Skeletal muscle satellite cell (primary cell): ENCODE measurements at regions not wholly inside any gene's neighbourhood (a gene's known extent, or its start where the extent isn't known, plus 50 kb on each side); places are given as distances from the start of the nearest gene placed in this dataset.
A peak's percentile ranks its signal among the peaks of the same experiment; 100 is the strongest.

Experiments
- H3K27me3 ChIP-seq: 2 replicates; pipeline ENCODE4 v1.7.0; 2013; ENCODE audit warnings: low read length; ENCODE audit not compliant: control insufficient read depth, insufficient read depth
- H3K36me3 ChIP-seq: 2 replicates; pipeline ENCODE4 v1.7.0; 2013; ENCODE audit warnings: mild to moderate bottlenecking, control low read depth, low read length; ENCODE audit not compliant: insufficient read depth
- H3K4me1 ChIP-seq: 2 replicates; pipeline ENCODE4 v1.7.0; 2013; ENCODE audit warnings: low read length; ENCODE audit not compliant: control insufficient read depth, insufficient read depth
- H3K4me2 ChIP-seq: 2 replicates; pipeline ENCODE4 v1.7.0; 2013; ENCODE audit warnings: mild to moderate bottlenecking, low read length
- H3K4me3 ChIP-seq: 2 replicates; pipeline ENCODE4 v1.7.0; 2013; ENCODE audit warnings: low read length
- H3K9ac ChIP-seq: 2 replicates; pipeline ENCODE4 v1.7.0; 2013; ENCODE audit warnings: mild to moderate bottlenecking, low read depth, low read length, moderate library complexity
- H3K9me3 ChIP-seq: replicated peaks from 2 replicates; pipeline ENCODE4 v1.7.0; 2013; ENCODE audit warnings: mild to moderate bottlenecking, control low read depth, low read length

DNA sequence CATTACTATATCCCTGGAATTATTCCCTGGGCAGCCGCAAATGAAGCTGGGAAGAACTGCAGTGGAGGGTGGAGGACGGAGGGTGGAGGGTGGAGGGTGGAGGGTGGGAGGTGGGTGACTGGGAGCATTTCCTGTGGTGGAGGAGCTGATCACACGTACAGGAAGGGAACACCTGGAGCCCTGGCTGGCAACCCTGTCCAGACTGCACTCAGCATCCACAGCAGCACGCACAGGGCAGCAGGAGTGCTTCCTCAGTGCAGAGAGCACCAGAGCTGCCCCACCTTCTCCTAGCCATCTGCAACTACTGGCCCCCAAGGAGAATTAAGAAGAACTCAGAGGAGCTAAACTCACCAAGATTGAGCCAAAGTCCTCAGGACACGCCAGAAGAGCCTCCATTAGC lies 249.9 kb downstream of the EIPR1 start:
- no peaks in the 10 kb centered on the region for H3K27me3 ChIP-seq
- H3K4me1 ChIP-seq: no peaks in the 10 kb centered on the region
- no peak overlapping the region for H3K9ac ChIP-seq
- H3K4me3 ChIP-seq: no peak overlapping the region
- no peaks in the 10 kb centered on the region for H3K9me3 ChIP-seq
- no peaks in the 10 kb centered on the region for H3K36me3 ChIP-seq
- H3K4me2 ChIP-seq: peak overlapping the region; percentile 22

DNA sequence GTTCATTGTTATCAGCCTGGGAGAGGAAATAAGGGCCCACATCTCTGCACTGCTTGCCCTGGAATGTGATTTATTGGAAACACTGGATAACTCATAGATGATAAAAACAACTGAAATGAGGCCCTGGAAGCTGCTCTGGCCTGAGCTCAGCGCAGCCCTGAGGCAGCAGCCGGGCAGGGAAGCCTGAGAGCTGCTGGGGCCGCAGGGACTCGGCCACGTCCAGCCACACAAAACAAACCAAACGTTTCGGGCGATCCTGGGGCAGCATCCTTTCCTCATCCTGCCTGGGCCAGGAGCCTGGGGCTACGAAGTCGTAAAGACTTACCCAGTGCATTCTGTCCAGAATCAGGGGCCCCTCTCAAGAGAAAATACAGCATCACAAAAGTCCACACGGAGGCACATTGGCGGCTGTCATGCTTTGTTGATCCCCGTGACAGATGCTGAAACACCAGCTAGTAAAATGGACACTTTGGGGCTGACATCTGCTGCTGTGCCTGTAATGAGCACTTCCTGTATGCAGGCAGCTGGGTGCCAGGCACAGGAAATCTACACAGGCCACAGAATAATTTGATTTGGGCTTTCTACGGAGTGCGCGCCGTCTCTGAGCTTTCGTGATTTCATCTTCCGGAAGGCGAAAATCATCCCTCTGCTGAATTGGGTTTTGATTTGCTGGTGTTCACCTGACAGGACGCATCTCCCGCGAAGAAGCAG lies 250.6 kb downstream of the EIPR1 start:
- H3K9me3 ChIP-seq: no peaks in the 10 kb centered on the region

DNA sequence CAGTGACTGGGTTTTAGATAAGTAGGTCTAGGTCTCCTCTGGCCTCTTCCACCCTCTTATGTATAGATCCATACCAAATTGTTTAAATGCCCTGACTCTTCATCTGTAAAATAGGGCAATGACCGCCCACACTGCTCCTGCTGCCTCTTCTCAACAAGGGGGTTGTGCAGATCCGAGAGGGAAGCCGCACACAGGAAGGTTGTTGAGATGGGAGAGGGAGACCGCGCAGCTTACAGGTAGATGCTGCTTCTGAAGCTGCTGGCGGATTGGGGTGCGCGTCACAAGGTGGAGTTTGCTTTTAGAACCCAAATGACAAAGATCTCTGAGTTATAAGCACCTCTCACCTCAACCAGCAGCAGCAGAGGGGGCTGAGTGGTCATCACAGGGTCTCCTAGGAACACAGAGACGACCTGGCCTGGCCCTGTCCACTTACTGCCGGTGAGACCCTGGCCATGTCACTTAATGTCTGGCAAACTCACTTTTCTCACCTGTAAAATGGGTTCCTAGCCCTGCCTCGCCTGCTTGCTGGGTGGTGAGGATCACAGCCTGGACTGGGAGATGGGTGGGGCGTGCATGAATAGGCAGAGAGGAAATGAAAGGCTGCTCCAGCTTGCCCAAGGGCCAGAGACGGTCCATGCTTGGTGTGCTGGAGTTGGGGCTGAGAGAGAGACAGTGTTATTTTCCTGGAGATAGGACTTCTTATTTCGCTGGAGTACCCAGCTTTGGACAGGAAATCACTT lies 251.3 kb downstream of the EIPR1 start:
- Histone ChIP-seq H3K4me1 (no peaks in the 10 kb centered on the region), H3K9me3 (no peaks in the 10 kb centered on the region), H3K4me3 (no peak overlapping the region), H3K9ac (no peak overlapping the region), H3K4me2 (no peak overlapping the region), H3K36me3 (no peaks in the 10 kb centered on the region), H3K27me3 (no peaks in the 10 kb centered on the region)

More for the DNA sequence above, 250.6 kb downstream of the EIPR1 start:
- peak overlapping the region; percentile 32 for H3K4me3 ChIP-seq
- no peak overlapping the region for H3K9ac ChIP-seq
- peak overlapping the region; percentile 22 for H3K4me2 ChIP-seq
- no peaks in the 10 kb centered on the region for H3K4me1 ChIP-seq
- no peaks in the 10 kb centered on the region for H3K36me3 ChIP-seq
- no peaks in the 10 kb centered on the region for H3K27me3 ChIP-seq

DNA sequence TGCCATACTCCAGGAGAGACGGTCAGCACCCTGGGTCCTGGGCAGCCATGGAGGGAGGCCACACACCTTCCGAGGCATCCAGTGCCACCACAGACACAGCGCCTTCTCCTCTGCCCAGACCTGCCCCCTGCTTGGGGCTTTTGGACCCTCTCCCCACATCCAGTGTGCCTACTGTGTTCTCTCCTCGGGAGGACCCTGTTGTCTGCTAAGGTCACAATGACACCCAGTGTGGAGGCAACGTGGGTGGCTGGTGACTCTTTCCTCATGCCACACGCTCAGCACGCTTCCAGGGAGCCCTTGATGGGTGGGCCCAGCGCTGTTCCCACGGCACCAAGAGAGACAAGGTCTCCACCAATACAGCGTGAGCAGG lies 251.9 kb downstream of the EIPR1 start:
- Histone ChIP-seq H3K4me1 (no peaks in the 10 kb centered on the region), H3K9ac (no peak overlapping the region), H3K4me2 (no peak overlapping the region)

DNA sequence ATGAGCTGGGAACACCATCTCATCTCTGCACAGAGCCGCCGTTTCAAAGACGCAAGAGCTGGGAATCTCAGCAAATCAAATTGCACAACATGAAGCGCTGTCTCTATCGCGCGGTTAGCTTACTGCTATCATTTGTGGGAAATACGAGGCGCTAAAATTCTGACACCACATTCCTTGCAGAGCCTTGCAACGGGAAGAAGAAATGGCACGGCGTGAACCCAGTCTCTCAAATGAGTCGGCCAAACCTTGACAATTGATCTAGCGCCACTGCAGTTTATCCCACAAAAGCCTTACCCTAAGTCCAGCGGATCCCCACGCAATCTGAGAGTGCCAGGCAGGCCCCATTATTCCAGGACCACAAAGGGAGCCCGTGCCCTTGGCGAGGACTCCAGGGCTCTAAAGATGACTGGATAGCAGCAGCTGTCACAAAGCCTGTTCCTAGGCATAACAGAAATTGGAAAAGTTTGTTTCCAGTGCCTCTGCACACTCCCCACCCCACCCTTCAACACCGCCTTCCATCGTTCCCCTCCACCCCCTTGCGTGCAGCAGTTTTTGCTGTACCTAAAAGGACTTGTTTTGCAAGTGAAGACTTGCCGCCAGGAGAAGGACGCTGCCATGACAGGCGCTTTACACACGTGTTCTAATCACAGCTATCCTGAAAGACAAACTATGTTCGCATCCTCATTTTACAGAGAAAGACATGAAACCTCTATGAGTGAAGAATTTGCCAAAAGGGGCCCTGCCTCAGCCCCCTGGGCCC lies 252.4 kb downstream of the EIPR1 start:
- no peaks in the 10 kb centered on the region for H3K9me3 ChIP-seq
- H3K4me3 ChIP-seq: no peak overlapping the region
- no peaks in the 10 kb centered on the region for H3K27me3 ChIP-seq
- no peaks in the 10 kb centered on the region for H3K36me3 ChIP-seq
- no peaks in the 10 kb centered on the region for H3K4me1 ChIP-seq
- peak overlapping the region; percentile 56 for H3K4me2 ChIP-seq
- no peak overlapping the region for H3K9ac ChIP-seq

More for the DNA sequence above, 251.9 kb downstream of the EIPR1 start:
- no peak overlapping the region for H3K4me3 ChIP-seq
- no peaks in the 10 kb centered on the region for H3K9me3 ChIP-seq
- H3K27me3 ChIP-seq: no peaks in the 10 kb centered on the region
- H3K36me3 ChIP-seq: no peaks in the 10 kb centered on the region

DNA sequence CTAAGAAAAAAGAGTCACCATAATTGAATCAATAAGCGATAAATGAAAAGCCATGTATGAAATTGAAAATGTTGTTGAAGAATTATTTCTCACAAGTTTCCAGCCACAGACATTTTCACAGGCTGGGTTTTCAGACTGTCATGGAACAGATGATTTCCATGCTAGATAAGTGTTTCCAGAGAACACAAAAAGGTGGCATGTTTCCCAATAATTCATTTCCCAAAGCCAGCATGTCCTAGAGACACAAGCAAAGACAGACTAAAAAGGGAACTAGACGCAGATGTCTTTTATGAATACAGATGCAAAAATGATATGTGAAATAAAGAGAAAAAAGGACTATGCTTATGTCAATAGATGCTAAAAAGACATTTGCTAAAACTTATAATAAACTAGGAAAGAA lies 255.1 kb downstream of the EIPR1 start:
- Histone ChIP-seq H3K36me3 (no peaks in the 10 kb centered on the region), H3K9me3 (no peaks in the 10 kb centered on the region), H3K4me3 (no peak overlapping the region), H3K4me1 (no peaks in the 10 kb centered on the region), H3K27me3 (no peaks in the 10 kb centered on the region), H3K9ac (no peak overlapping the region), H3K4me2 (no peak overlapping the region)

DNA sequence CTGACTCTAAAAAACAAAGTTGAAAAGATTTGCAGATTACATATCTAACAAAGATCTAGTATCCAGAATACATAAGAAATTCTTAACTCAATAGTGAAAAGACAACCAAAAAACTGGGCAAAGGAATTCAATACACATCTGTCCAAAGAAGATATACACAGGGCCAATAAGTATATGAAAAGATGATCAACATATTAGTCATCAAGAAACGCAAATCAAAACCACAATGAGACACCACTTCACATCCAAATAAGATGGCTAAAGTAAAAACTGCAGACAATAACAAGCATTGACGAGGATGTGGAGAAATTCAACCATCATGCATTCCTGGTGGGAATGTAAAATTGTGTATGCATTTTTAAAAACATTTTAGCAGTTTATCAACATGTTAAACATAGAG lies 256.0 kb downstream of the EIPR1 start:
- no peaks in the 10 kb centered on the region for H3K27me3 ChIP-seq
- no peaks in the 10 kb centered on the region for H3K36me3 ChIP-seq
- no peak overlapping the region for H3K4me2 ChIP-seq
- H3K4me1 ChIP-seq: no peaks in the 10 kb centered on the region
- no peaks in the 10 kb centered on the region for H3K9me3 ChIP-seq
- H3K9ac ChIP-seq: no peak overlapping the region
- H3K4me3 ChIP-seq: no peak overlapping the region

DNA sequence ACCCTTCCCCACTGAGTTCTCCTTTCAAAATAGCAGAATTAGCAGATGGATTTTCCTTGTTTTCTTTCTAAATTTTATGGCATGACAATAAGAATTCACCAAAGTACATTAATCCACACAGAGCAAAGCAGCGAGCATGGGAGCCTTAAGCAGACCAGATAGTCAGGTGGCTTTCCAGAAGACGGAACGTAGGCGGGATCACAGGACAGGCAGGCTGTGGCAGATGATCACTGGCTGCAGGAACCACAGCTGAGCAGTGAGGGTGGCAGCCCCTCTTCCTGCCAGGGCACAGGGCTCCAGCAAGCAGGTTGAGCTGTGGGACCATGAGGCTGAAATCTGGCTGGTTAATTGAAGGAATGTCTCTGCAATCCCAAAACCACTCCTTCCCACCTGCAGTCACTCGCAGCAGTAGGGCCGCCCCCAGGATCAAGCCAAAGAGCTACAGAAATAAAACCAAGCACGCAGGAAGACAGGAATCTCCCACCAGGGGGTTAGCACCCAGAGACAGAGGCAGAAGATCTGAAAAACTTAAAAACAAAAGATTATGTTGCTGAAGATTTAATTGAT lies 259.9 kb downstream of the EIPR1 start:
- H3K4me1 ChIP-seq: no peaks in the 10 kb centered on the region
- no peak overlapping the region for H3K4me3 ChIP-seq
- H3K9ac ChIP-seq: no peak overlapping the region
- H3K27me3 ChIP-seq: no peaks in the 10 kb centered on the region
- H3K36me3 ChIP-seq: no peaks in the 10 kb centered on the region
- no peaks in the 10 kb centered on the region for H3K9me3 ChIP-seq
- no peak overlapping the region for H3K4me2 ChIP-seq

DNA sequence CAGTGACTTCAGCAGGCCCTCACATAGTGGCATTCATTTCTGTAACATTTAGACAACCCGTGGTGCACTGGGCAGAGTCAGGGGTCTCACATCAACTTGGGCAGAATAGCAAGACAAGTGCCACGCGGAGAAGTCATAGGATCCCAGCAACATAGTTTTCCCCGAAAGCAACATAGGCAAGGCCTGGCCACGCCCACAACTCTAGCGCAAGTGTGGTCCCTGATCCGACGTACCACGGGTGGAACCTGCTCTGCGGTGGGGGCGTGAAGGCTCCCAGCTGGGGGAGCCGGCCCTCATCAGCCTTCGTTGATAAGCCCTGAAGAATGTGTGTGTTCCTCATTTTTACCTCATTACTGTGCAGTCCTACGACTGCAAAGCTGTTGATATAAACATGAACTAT lies 261.2 kb downstream of the EIPR1 start:
- no peak overlapping the region for H3K4me3 ChIP-seq
- H3K9me3 ChIP-seq: no peaks in the 10 kb centered on the region
- H3K9ac ChIP-seq: no peak overlapping the region
- H3K4me1 ChIP-seq: no peaks in the 10 kb centered on the region
- no peaks in the 10 kb centered on the region for H3K36me3 ChIP-seq
- no peaks in the 10 kb centered on the region for H3K27me3 ChIP-seq
- H3K4me2 ChIP-seq: no peak overlapping the region

DNA sequence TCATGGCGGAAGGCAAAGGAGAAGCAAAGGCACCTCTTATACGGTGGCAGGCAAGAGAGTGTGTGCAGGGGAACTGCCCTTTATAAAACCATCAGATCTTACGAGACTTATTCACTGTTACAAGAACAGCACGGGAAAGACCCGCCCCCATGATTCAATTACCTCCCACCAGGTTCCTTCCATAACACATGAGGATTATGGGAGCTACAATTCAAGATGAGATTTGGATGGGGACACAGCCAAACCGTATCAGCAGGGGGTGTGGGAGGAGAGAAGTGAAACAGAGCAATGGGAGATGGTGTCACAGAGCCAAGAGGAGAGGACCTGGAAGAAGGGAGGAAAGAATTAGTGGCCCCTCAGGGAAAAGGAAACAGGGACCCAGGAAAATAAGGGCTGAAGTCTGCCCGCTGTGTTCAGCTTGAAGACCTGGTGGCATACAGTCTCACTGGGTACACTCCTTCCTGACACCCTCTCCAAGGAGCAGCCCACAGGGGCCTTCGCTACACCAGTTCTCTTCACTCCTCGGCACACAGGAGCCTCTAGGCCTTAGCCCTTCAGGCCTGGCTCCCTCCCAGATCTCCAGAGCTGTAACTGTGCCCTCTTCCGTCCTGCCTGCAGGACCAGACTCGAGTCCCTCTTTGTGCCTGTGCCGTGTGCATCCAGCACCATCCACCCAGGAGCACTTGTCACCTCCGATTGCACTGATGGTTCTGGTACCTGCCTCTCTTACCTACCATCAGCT lies 262.1 kb downstream of the EIPR1 start:
- Histone ChIP-seq H3K9me3 (peaks cover 5% of the 10 kb centered on the region), H3K4me2 (no peak overlapping the region), H3K27me3 (no peaks in the 10 kb centered on the region), H3K36me3 (no peaks in the 10 kb centered on the region), H3K4me1 (no peaks in the 10 kb centered on the region), H3K4me3 (no peak overlapping the region), H3K9ac (no peak overlapping the region)
